GM18861 (cell line): ENCODE measurements at regions not wholly inside any gene's neighbourhood (a gene's known extent, or its start where the extent isn't known, plus 50 kb on each side); places are given as distances from the start of the nearest gene placed in this dataset.
"Not testable (repeated sequence)": the region's sequence is repeated elsewhere in the genome, so short reads cannot be mapped to it uniquely, and the experiment has no call there.

Experiments used
- ATAC-seq: cut with Tn5 transposase; IDR thresholded peaks from one replicate; pipeline ENCODE4 v1.9.1; 2021; ENCODE audit not compliant: unreplicated experiment

- ATAC-seq: not testable (repeated sequence)
These were observed 117.0 kb upstream of the PLGLB2 start for GRCh38 chr2:87630892-87631291.

- not testable (repeated sequence) for ATAC-seq
These were observed 116.5 kb upstream of the PLGLB2 start for GRCh38 chr2:87631402-87631801.

DNA sequence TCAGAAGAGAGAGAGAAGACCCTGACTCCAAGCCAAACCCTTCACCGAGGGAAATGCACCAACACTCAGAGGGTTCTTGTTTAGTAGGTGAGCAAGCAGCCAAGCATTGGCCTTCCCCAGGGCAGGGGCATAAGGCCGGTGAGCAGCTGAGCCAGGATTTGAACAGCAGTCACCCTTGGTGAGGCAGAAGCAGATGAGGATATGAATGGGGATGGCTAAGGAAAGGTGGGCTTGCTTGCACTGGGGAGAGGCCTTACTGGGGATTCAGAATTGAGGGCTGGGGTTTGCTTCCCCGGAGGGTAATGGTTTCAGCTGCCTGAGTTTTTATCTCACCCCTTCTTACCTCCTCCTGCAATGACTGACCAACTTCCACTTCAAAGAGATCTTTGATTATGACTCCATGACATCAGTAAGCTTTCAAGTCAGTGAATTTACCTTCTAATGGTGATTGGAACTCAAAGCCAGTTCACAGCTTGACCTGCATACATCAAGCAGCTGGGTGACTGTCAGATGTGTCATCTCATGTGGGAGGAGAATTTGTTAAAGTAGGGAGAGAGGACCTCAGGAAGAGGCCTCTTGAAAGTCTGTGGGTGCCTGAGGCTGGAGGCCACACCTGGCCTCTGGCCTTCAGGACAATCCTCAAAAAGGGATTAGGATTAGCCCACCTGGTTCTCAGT lies 114.5 kb upstream of the PLGLB2 start:
- ATAC-seq: not testable (repeated sequence)

DNA sequence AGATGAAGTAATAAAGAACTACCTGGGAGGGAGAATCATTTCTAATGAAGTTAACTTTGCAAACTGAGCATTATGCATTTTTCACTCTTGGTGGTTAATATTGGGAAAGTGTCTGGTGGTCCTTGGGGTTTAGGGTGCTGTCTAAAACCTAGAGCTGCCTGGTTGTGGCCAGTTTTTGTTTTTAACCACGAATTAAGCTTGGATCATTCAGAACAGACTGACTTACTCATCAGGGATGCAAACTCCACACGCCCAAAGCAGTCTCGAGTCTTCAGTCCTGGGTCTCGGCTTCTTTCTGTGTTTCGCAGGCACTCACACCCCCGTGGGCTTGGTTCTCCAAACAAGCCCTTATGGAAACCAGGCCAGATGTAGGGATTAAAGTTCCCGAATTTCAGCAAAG lies 113.8 kb upstream of the PLGLB2 start:
- not testable (repeated sequence) for ATAC-seq

DNA sequence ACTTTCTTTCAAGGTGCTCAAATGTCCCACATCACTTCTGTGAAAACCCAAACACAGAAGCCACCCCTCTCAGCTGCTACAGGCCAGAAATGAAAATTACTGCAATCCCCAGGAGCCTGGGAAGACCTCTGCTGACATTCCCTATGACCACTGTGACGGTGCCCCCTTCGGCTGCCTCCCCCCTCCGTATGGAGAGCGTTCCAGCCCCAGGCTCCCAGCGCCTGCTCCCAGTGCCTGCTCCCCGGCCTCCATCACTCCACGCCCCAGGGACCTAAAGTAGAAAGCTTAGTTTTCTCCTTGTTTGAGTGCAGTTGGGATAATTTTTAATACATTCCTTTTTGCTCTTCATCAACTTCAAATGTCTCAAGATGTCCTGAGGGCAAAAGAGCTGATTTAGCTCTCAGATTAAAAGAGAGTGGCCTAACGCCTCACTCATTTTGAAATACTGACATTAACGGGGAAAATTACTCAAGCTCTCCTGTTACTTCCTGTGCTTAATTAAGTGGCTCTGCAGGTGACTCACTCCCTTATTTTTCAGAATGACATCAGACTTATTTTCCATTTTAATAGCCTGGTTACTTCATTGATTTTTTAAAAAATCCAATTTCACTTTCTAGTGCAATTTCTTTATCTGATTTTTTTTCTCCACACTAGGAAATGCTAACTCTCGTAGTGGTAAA lies 112.8 kb upstream of the PLGLB2 start:
- not testable (repeated sequence) for ATAC-seq

GRCh38 chr2:87636246-87636645 lies 111.6 kb upstream of the PLGLB2 start:
- ATAC-seq: not testable (repeated sequence)

DNA sequence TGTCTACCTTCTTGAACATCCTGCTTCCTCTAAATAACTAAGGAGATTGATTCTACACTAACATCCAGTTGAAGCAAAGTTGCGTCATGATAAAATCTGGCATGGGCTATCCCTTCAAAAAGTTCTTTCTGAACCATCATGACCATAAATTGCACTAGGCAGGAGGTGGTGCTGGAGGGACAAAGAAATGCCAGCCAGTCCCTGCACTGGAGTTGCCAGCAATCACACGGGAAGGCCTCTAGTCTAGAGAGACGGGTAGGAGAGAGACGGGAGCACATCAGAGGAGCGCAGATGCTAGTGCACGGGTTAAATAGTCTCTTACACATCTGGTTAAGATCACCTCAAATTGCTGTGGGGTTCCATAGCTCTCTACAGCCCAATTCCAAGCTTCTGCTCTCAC lies 111.2 kb upstream of the PLGLB2 start:
- not testable (repeated sequence) for ATAC-seq

DNA sequence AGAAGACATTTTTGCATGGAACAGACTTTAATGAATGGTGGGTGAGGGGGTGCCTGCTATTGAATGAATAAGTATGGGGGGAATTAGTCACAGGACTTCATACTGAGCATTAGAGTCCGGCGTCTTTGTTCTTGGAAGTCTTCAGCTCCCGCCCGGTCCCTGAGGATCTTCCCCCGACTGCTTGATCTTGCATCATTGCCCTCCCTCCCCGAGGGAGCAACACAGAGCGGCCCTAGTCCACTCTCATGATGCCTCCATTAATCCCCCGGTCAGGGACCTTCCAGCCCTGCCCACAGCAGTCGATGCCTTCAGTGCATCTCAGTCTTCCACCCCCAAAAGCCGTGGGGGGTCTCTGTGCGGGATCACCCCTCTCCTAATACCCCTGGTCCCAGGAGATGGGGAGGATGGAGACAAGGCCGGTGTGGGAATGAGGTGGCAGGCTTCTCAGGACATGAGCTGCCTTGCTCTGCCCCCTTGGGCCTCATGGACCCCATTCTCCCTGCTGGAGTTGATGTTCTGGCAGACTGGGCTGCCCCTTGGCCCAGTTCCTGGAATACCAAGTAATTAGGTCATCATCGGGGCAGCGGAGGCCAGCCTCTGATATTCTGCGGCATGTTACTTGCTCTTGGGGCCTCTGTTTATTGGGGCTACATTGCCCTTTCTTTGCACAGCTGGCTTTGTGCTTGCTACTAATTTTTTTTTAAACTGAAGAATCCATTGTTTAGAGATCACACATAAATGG lies 110.5 kb upstream of the PLGLB2 start:
- not testable (repeated sequence) for ATAC-seq

DNA sequence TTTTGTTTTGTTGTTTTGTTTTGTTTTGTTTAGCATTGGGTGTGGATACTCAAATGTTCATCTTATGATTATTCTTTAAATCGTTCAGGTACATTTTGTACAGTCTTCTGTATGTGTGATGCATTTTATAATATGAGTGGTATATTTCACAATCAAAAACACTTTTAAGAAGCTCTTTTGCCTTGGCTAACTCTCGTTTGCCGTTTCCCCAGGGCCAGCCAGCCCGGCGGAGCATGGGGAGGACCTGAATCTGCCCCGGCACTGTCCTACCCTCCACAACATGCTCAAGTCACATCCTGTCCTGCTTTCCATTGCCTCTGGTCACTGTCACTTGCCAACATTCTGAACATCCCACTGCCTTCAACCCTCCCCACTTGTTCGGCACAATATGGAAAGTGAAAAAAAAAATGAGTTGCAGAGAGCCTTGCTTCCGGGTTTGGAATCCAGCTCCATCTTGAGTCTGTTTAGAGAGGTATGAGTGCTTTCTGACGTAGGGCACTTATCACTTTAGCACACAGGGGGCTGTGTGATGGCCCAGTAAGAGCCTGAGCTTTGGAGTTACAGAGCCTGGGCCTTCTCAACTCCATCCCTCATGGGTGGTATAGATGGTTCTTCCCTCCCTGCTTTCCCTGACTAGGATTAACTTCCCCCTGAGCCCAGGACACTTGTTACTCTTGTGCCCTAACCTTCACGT lies 109.6 kb upstream of the PLGLB2 start:
- not testable (repeated sequence) for ATAC-seq

DNA sequence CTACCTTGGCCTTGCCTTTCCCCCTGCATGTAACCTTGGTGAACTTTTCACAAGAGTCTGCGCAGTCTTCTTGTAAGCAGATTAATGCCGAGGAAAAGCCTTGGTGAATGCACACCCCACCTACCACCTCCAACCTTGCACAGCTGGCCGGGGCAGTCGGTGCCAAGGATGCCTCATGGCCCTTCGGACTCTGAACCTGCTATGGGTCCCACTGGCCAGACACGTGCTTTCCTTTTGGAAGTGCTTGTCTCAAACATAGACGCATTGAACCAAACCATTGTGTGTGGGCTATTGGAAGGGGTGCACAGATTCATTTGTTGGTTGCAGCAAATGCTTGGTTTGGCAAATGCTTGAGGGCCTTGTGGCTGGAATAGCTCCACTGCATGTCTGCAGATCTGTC lies 109.0 kb upstream of the PLGLB2 start:
- not testable (repeated sequence) for ATAC-seq

DNA sequence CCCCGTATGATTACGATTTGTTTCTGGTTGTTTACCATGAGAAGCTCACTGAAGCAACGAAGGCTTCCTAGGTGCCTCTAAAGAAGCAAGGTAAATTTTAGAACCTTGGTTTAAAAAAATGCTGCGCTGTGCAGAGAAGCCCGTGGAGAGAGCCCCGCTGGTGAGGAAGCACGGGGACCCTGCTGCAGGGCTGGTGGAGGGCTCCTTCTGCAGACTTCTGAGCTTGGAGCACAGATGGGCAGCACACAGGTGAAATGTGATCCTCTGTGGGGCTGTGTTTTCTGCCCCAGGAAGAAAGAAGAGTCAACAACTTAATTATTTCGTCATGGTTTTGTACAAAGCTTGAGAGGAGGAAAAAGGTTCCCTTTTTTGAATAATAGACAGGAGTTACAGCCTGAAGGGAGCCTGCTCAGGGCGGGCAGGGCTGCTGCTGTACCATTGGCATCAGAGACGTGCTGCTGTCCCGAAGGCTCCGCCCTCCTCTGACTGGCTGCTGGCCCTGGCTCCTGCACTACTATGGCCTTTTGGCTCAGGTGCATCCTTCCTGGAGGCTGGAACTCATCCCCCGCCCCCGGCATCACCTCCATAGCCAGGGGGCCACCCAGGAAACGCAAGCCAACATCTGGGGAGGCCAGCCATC lies 108.0 kb upstream of the PLGLB2 start:
- ATAC-seq: not testable (repeated sequence)

DNA sequence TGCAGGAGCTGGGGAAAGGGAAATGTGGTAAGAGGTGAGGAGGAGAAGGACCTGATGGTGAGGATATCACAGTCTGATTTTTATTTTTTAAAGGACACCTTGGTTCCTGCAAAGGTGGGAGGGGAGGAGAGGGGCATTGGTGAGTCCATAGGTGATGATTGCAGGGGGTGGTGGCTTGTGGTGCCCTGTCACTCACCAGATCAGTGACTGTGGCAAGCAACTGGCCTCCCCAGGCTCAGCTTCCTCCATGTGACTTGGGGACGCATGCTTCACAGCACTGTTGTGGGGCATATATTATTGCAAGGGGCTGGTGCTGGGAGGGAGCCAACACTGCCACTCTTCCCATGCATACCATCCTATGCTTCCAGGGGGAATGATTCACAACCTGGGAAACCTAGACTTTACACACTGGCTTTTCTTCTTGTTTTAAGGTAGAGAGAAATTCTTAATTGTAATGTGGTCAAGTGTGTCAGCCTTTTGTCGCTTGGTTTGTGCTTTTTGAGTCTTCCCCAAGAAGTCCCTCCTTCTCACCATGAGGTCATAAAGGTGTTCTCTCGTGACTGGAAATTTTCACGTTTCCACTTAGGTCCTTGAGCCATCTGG lies 106.8 kb upstream of the PLGLB2 start:
- ATAC-seq: not testable (repeated sequence)

- ATAC-seq: not testable (repeated sequence)
These were observed 104.7 kb upstream of the PLGLB2 start for GRCh38 chr2:87643165-87643564.

DNA sequence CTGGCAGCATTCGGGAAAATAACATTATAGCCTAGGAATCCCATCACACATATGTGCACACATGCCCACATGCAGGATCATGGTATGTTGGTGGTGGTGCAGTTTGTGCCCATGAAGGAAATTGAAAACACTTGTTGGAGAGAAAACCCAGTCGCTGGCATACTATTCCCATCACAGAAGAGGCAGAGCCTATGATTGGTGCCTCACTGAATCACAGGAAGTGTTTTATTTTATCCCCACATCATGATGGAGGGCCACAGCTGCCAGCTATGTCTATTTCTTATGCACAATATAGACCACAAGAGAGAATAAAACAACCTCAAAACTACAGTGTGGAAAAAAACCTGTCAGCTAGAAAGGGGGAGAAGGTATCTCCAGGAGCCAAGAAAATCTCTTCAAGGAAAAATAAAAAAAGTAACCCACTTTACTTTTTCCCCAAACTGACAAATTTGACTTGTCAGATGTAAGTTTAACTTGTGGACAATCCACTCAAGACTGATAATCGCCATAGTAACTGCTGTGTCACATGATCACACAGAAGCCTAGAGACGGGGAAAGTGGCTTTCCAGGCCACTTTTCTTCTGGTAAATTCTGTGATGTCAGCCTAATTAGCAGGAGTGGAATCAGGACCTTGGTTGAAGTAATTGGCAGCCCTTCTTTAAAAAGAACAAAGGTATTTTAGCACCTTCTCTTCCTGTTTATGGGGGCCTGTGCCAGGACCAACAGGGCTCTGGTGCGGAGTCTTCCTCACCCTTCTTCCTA lies 100.0 kb upstream of the PLGLB2 start:
- not testable (repeated sequence) for ATAC-seq

- ATAC-seq: not testable (repeated sequence)
These were observed 99.1 kb upstream of the PLGLB2 start for GRCh38 chr2:87648815-87649214.

DNA sequence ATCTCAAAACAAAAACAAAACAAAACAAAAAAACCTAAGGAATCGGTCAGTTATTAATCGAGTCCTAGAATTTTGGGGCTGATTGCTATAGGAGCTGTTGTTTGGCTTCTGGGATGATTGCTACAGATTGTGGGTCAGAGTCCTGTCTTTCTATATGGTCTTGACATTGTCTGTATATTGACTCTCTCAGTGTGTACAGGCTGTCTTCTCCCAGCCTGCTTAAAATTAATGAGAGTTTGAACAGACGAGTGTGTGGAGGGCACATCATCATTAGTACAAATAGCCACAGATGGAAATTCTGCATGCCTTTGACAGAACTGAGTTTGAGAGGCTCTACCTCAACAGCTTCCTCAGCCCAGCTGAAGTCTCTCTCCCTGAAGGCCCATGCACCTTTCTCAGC lies 98.0 kb upstream of the PLGLB2 start:
- ATAC-seq: not testable (repeated sequence)

DNA sequence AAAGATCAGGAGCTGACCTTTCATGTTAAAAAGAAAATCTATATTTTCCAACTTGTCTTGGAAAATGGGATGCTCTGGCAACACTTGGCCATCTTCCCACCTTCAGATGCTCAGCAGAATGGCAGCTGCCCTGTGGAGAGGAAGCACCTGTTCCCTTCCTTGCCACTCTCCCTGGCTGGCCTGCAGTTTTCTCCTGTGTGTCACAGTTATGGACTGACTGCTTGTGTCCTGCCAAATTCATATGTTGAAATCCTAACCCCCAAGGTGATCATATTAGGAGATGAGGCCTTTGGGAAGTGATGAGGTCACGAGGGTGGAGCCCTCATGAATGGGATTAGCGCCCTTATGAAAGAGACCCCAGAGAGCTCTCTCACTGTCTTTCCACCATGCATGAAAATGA lies 97.0 kb upstream of the PLGLB2 start:
- ATAC-seq: not testable (repeated sequence)

- not testable (repeated sequence) for ATAC-seq
These were observed 96.3 kb upstream of the PLGLB2 start for GRCh38 chr2:87651589-87651988.

GRCh38 chr2:87653373-87653772 lies 94.5 kb upstream of the PLGLB2 start:
- not testable (repeated sequence) for ATAC-seq
